Common myeloid progenitor, CD34-positive (primary cell): ENCODE measurements at regions not wholly inside any gene's neighbourhood (a gene's known extent, or its start where the extent isn't known, plus 50 kb on each side); places are given as distances from the start of the nearest gene placed in this dataset.

Experiments
- CTCF ChIA-PET: fragments of 350-600 bp; sonication (Branson Sonifier 250); formaldehyde crosslinking; loops from one replicate; lab custom pipeline; 2021; ENCODE audit warnings: antibody characterized with exemption; lab: Charles Lee
- POLR2A ChIA-PET: fragments of 350-600 bp; sonication (Branson Sonifier 250); formaldehyde crosslinking; loops from one replicate; lab custom pipeline; 2021; ENCODE audit warnings: antibody characterized with exemption; lab: Charles Lee
- DNase-seq, 3 donors: peaks; one replicate each; pipeline versions ENCODE4 v3.0.0 to v3.0.0-alpha.2; 2013
- H3K27ac ChIP-seq, 2 experiments: 1 replicate in 1 of 2; 2 replicates in 1 of 2; pipeline ENCODE4 v1.7.0; 2013; ENCODE audit warnings: inconsistent platforms in 2 of 2, low read length in 2 of 2, mild to moderate bottlenecking in 2 of 2, low read depth in 1 of 2, moderate library complexity in 1 of 2; ENCODE audit not compliant: severe bottlenecking in 2 of 2, insufficient read depth in 1 of 2, poor library complexity in 1 of 2
- H3K27me3 ChIP-seq, 5 experiments: replicated peaks in 2 of 5; 1 replicate in 3 of 5; 2 replicates in 2 of 5; pipeline versions ENCODE4 v1.6.1 to v1.7.0; 2013; ENCODE audit warnings: low read length in 4 of 5, mild to moderate bottlenecking in 2 of 5, moderate library complexity in 2 of 5, inconsistent platforms in 1 of 5; ENCODE audit not compliant: insufficient read depth in 5 of 5, control insufficient read depth in 4 of 5
- H3K36me3 ChIP-seq, 4 experiments: 1 replicate in 2 of 4; 2 replicates in 2 of 4; pipeline versions ENCODE4 v1.6.1 to v1.7.0; 2013; ENCODE audit warnings: low read length in 3 of 4, control low read depth in 1 of 4, mild to moderate bottlenecking in 1 of 4; ENCODE audit not compliant: control insufficient read depth in 4 of 4, insufficient read depth in 4 of 4
- H3K4me1 ChIP-seq, 4 experiments: 1 replicate in 3 of 4; 2 replicates in 1 of 4; pipeline versions ENCODE4 v1.6.1 to v1.7.1; 2013; ENCODE audit warnings: low read length in 3 of 4, mild to moderate bottlenecking in 3 of 4, control low read depth in 1 of 4, inconsistent platforms in 1 of 4, moderate library complexity in 1 of 4; ENCODE audit not compliant: control insufficient read depth in 4 of 4, insufficient read depth in 4 of 4; ENCODE audit errors: control extremely low read depth in 1 of 4
- H3K4me3 ChIP-seq, 7 experiments: 1 replicate in 4 of 7; 2 replicates in 3 of 7; pipeline versions ENCODE4 v1.5.1 to v1.7.0; 2013; ENCODE audit warnings: mild to moderate bottlenecking in 7 of 7, low read length in 6 of 7, moderate library complexity in 6 of 7, inconsistent platforms in 2 of 7, low read depth in 2 of 7, control low read depth in 1 of 7; ENCODE audit not compliant: insufficient read depth in 4 of 7, control insufficient read depth in 1 of 7; ENCODE audit errors: extremely low read depth in 1 of 7
- H3K9me3 ChIP-seq, 5 experiments: 1 replicate in 4 of 5; 2 replicates in 1 of 5; pipeline versions ENCODE4 v1.6.1 to v1.7.1; 2013; ENCODE audit warnings: low read length in 4 of 5, mild to moderate bottlenecking in 2 of 5, inconsistent platforms in 1 of 5, low read depth in 1 of 5, moderate library complexity in 1 of 5; ENCODE audit not compliant: control insufficient read depth in 4 of 5, insufficient read depth in 2 of 5; ENCODE audit errors: control extremely low read depth in 1 of 5
- WGBS: methylation state at CpG from one replicate; pipeline ENCODE4 v1.1.5; 2013; ENCODE audit not compliant: insufficient coverage; 5-methylcytosine and 5-hydroxymethylcytosine counted together

- CTCF ChIA-PET: interaction anchor here (2.2 kb wide), 1 partner anchor 12 kb away, joined by 8 read pairs; no protein-coding TSS in a partner anchor
- no peak overlapping the region for H3K27ac ChIP-seq
- peaks cover 0 to 16% (median 2%) of the 10 kb centered on the region in 5 experiments for H3K27me3 ChIP-seq
- H3K4me3 ChIP-seq: no peak overlapping the region
- no peaks in the 10 kb centered on the region for H3K9me3 ChIP-seq
- no peaks in the 10 kb centered on the region for H3K36me3 ChIP-seq
- WGBS: 36% methylated on average over 4 of the region's 7 CpGs
- POLR2A ChIA-PET: no interaction called here
- H3K4me1 ChIP-seq: no peaks in the 10 kb centered on the region
- DNase-seq: no peak
Observed at GRCh38 chr15:23854912-23855659, 168.0 kb upstream of the NDN start.

GRCh38 chr15:23855947-23856346 lies 168.8 kb upstream of the NDN start:
- Histone ChIP-seq H3K4me3 (no peak overlapping the region), H3K27me3 (peaks cover 0 to 23% (median 4%) of the 10 kb centered on the region in 5 experiments), H3K27ac (no peak overlapping the region), H3K9me3 (no peaks in the 10 kb centered on the region), H3K36me3 (no peaks in the 10 kb centered on the region), H3K4me1 (no peaks in the 10 kb centered on the region)
- 59% methylated on average over 4 of the region's 4 CpGs for WGBS
- no peak for DNase-seq
- ChIA-PET CTCF (interaction anchor here (1.4 kb wide), 1 partner anchor 12 kb away, joined by 3 read pairs; no protein-coding TSS in a partner anchor), POLR2A (no interaction called here)

- ChIA-PET CTCF (interaction anchor here (1.4 to 2.3 kb wide), 4 partner anchors 11 to 215 kb away, joined by 3 to 7 read pairs (median 5); no protein-coding TSS in a partner anchor), POLR2A (no interaction called here)
- 30% methylated on average over 9 of the region's 12 CpGs for WGBS
- DNase-seq: peak; percentile 25 to 58 (median 48)
- Histone ChIP-seq H3K4me1 (no peaks in the 10 kb centered on the region), H3K27me3 (peaks cover 0 to 27% (median 4%) of the 10 kb centered on the region in 5 experiments), H3K36me3 (no peaks in the 10 kb centered on the region), H3K27ac (no peak overlapping the region), H3K4me3 (no peak overlapping the region), H3K9me3 (no peaks in the 10 kb centered on the region)
Observed at GRCh38 chr15:23857028-23857641, 170.0 kb upstream of the NDN start.

DNA sequence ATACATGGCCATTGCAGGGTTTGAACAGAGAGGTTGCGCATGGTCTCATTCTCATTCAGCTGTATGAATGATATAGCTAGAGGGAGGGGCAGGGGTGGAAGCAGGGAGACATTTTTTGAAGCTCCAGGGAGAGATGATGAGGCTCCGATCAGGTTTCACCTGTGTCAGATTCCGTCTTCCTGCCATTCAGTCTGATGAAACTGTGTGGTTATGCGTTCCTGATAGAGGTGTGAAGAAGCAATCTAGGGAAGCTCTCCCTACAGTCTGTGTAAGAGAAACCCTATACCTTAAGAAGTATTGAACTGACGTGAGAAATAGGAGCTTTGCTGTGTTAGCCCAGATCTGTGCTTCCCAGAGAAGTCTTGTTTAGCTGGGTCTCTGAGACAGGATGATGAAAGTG lies 171.9 kb upstream of the NDN start:
- no peaks in the 10 kb centered on the region for H3K9me3 ChIP-seq
- DNase-seq: no peak
- ChIA-PET POLR2A (no interaction called here), CTCF (interaction anchor here (1.1 to 2.3 kb wide), 3 partner anchors 9 to 217 kb away, joined by 3 to 7 read pairs (median 6); no protein-coding TSS in a partner anchor)
- WGBS: 86% methylated on average over 4 of the region's 5 CpGs
- H3K4me1 ChIP-seq: no peaks in the 10 kb centered on the region
- H3K4me3 ChIP-seq: no peak overlapping the region
- H3K36me3 ChIP-seq: no peaks in the 10 kb centered on the region
- peaks cover 0 to 29% (median 7%) of the 10 kb centered on the region in 5 experiments for H3K27me3 ChIP-seq
- H3K27ac ChIP-seq: no peak overlapping the region

DNA sequence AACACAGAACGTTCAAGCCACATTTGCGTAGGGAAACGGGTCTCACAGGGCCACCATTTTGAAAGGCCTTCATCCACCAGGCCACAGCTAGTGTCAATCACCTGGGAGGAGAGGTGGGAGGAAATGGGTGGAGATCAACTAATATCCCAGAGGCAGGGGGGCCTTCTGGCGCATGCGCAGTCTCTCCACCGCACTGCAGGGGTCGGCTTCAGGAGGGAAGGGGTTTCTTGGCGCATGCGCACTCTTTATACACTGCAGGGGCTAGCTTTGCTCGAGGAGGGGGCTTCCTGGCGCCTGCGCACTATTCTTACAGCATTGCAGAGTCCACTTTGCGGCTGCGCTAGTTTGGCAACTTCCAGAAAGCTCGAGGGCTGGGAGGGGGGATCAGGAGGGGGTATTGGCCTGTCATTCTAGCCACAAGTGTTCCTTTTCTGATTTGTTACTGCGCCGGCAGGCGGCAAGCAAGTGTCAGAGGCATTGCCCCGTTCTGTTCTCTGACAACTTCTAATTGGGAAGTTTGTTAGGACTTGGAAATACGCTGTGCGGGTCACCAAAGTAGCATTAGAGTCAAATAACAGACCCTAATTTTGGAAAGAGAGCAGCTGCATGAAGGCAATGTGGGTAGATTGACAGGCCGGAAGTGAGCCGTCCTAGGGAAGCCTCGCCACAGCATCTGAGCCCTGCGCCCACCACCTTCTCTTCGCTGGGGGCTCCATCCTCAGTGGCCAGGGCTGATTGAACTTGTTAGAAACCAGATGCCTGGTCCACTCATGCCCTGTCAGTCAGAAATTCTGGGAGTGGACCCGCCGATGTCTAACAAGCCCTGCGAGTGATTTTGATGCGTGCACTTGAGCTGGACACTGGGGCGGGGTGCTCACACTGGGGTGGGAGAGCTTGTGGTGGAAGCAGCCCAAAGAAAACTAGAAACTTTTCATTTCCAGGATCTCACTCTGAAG lies 173.5 kb upstream of the NDN start:
- ChIA-PET POLR2A (no interaction called here), CTCF (interaction anchor here (0.7 to 1.9 kb wide), 3 partner anchors 18 to 219 kb away, joined by 3 to 4 read pairs (median 4); no protein-coding TSS in a partner anchor)
- no peaks in the 10 kb centered on the region for H3K4me1 ChIP-seq
- peak in 2 of 3 donors; percentile 6 to 7 for DNase-seq
- no peaks in the 10 kb centered on the region for H3K36me3 ChIP-seq
- H3K4me3 ChIP-seq: no peak overlapping the region
- no peak overlapping the region for H3K27ac ChIP-seq
- no peaks in the 10 kb centered on the region for H3K9me3 ChIP-seq
- peaks cover 0 to 26% (median 7%) of the 10 kb centered on the region in 5 experiments for H3K27me3 ChIP-seq
- WGBS: 52% methylated on average over 31 of the region's 31 CpGs

GRCh38 chr15:23866832-23867231 lies 179.7 kb upstream of the NDN start:
- Histone ChIP-seq H3K36me3 (no peaks in the 10 kb centered on the region), H3K4me1 (peaks cover 0 to 2% (median 0%) of the 10 kb centered on the region in 4 experiments), H3K4me3 (no peak overlapping the region), H3K27me3 (peaks cover 0 to 5% (median 3%) of the 10 kb centered on the region in 5 experiments), H3K9me3 (no peaks in the 10 kb centered on the region), H3K27ac (no peak overlapping the region)
- WGBS: 20% methylated on average over 1 of the region's 6 CpGs
- CTCF ChIA-PET: interaction anchor here (1.8 to 2.0 kb wide), 2 partner anchors 8 to 13 kb away, joined by 7 to 8 read pairs; no protein-coding TSS in a partner anchor
- DNase-seq: peak; percentile 14 to 43 (median 31)
- POLR2A ChIA-PET: no interaction called here
